DMS53 (cell line): ENCODE measurements at regions not wholly inside any gene's neighbourhood (a gene's known extent, or its start where the extent isn't known, plus 50 kb on each side); places are given as distances from the start of the nearest gene placed in this dataset.
A peak's percentile ranks its signal among the peaks of the same experiment; 100 is the strongest.
"Not testable (repeated sequence)": the region's sequence is repeated elsewhere in the genome, so short reads cannot be mapped to it uniquely, and the experiment has no call there.

Source experiments
- DNase-seq: peaks from one replicate; lab custom pipeline; 2025; lab: John Stamatoyannopoulos, UW

DNA sequence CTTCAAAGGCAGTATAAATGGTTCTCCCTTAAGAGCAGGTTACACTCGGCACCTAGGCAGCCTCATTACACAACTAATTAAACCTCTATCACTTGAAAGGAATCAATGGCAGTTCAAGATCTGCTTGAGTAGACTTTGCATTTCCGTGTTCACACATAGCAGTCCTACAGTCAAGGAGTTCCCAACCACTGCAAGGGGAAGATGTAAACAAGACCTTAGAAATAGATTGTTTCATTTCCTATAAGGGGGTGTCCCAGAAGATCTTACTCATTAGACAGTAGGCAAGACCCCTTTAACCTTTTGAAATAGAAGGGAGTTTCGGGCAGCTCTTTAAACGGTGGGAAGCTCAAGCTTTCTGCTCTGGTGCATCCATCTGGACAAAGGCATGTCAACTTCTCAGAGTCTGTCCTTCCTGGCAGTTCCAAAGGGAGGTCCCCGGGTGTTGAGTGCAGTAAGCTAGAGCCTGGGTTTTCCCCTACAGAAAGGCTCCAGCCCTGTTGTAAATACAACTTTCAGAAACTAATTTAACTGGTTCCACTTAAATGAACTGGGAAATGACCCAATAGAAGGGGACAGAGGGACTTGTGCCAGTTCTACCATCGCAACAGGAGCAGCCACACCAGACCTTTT lies 150.8 kb downstream of the RBMX2 start:
- DNase-seq = no peak

DNA sequence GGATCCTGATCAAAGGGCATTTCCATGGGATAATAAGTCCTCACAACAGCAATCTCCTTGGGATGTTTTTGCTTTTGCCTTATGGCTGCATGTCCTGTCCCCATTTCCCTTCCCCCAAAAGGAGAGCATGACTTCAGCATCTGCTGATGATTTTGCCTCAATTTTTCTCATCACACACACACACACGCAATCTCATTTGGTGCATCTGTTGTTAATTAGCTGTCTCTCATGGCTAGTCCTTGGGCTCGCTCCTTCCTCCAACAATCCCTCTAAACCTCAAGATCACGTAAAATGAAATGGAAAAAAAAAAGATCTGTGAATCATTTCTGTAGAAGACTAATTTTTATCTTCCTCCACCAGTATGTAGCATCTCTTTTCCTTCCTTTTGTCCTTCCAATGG lies 153.6 kb downstream of the RBMX2 start:
- DNase-seq = no peak

DNA sequence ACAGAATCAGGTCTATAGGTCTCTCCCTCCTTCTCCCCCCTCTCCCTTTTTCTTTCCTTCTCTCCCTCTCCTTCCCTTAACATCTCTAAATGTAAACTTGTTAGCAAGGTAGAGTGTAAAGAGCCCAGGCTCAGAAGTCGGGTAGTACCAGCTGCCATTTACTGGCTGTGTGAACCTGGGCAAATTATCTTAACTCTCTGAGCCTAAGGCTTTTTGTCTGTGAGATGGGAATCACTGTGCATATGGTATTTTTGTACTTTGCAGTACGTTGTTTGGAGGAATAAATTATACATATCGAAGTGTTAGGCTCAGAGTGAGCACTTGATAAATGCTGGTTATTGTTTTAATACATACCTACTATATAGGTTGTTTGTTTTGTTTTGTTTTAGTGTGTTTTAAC lies 154.0 kb downstream of the RBMX2 start:
- no peak for DNase-seq

DNA sequence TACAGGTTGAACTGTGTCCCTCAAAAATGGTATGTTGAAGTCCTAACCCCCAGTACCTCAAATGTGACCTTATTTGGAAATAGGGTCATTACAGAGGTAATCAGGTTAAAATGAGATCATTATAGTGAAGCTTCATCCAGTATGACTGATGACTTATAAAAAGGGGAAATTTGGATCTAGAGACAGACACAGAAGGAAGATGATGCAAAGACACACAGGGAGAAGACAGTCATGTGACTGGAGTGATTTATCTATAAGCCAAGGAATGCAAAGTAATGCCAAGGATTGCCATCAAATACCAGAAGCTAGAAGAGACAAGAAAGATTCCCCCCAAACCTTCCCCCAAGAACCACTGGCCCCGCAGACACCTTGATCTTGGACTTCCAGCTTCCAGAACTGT lies 155.2 kb downstream of the RBMX2 start:
- DNase-seq = no peak

DNA sequence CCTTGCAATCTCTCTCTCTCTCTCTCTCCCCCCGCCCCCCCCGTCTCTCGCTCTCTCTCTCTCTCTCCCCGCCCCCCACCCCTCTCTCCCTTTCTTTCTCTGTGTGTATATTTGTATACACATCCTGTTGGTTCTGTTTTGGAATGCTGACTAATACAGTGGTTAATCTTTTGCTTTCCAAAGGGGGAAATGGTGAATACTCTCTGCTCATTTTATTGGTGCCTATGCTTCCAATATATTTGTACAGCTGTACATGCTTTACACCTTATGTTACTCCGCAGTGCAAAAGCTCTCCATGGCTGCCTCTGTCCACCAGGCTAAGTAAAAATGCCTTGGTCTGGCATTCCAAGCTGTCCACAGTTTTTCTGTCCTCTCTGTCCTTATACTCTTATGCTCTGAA lies 158.8 kb downstream of the RBMX2 start:
- peak; percentile 79 for DNase-seq

DNA sequence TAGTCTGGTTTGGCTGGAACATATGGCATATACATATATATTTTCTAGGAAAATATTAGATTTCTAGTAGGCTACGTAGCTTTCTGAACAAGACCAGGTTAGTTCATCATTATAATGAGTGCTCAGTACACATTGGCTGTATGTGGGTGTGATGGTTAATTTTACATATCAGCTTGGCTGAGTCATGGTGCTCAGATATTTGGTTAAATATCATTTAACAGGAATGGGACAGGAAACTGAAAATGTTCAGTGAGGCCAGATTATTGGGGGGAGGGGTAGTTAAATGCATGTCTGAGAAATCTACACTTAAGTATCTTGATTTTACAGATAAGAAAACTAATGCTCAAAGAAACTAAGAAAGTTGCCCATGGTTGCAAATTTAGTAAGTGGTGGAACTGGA lies 160.1 kb downstream of the RBMX2 start:
- no peak for DNase-seq

GRCh38 chrX:130563476-130563875 lies 161.7 kb downstream of the RBMX2 start:
- peak; percentile 50 for DNase-seq

DNA sequence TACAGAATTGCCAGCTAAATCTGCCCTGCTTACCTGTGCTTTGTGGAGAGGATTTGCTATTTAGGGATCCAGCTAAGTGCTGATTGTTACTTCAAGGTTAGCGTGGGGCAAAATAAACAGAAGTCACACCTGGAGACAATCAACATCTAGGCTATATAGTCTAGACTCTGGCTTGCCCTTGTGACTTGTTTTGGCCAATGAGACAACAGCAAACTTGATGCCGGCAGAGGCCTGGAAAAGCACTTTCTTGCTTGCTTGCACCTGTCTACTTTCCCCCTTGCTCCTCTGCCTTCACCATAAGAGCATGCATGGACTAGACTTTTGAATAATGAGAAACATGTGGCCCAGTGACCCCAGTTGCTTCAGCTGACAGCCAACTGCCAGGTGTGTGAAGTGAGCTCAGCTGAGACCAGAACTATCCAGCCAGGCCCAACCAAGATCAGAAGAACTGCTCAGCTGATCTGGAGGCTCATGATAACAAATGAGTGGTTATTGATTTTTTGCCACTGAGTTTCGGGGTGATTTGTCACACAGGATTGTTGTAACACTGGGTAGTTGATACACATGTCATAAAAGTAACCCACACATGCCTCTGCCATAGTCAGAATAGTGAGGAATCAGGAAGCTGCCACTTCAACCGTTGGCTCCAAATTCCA lies 164.4 kb downstream of the RBMX2 start:
- peak; percentile 67 for DNase-seq

DNA sequence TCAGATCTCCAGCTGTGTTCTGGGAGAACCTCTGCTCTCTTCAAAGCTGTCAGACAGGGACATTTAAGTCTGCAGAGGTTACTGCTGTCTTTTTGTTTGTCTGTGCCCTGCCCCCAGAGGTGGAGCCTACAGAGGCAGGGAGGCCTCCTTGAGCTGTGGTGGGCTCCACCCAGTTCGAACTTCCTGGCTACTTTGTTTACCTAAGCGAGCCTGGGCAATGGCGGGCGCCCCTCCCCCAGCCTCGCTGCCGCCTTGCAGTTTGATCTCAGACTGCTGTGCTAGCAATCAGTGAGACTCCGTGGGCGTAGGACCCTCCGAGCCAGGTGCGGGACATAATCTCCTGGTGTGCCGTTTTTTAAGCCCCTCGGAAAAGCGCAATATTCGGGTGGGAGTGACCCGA lies 171.2 kb downstream of the RBMX2 start:
- DNase-seq = not testable (repeated sequence)
